C4-2B (cell line): ENCODE measurements at regions not wholly inside any gene's neighbourhood (a gene's known extent, or its start where the extent isn't known, plus 50 kb on each side); places are given as distances from the start of the nearest gene placed in this dataset.

ENCODE experiments used
- CTCF ChIP-seq: fragments of 450-650 bp; conservative IDR thresholded peaks from 2 replicates; pipeline ENCODE4 v1.5.1; 2017; ENCODE audit warnings: mild to moderate bottlenecking
- ZFX ChIP-seq: fragments of 450-650 bp; IDR thresholded peaks from 2 replicates; pipeline ENCODE4 v1.6.1; 2017

- TF ChIP-seq CTCF, result no peak
- no peak for TF ChIP-seq ZFX
Observed at GRCh38 chr7:65463184-65463583, 89.5 kb downstream of the ZNF92 start.
